SK-N-SH (cell line): ENCODE measurements at regions not wholly inside any gene's neighbourhood (a gene's known extent, or its start where the extent isn't known, plus 50 kb on each side); places are given as distances from the start of the nearest gene placed in this dataset.

Experiments used
- MEF2A ChIP-seq: IDR thresholded peaks from 2 replicates; pipeline ENCODE4 v1.4.0; 2012; ENCODE audit warnings: low read depth, borderline replicate concordance
- RXRA ChIP-seq: IDR thresholded peaks from 2 replicates; pipeline ENCODE4 v1.4.0; 2012; ENCODE audit warnings: low read depth, mild to moderate bottlenecking, borderline replicate concordance
- TF ChIP-seq, protein P1 (sequence below): IDR thresholded peaks from 2 replicates; pipeline ENCODE4 v1.4.0; 2012; ENCODE audit warnings: low read depth, borderline replicate concordance
- TF ChIP-seq, protein P2 (sequence below): fragments of 200-600 bp; sonication (generic); IDR thresholded peaks from 2 replicates; pipeline ENCODE4 v1.6.1; 2017; ENCODE audit warnings: antibody characterized with exemption, mild to moderate bottlenecking, moderate library complexity

DNA sequence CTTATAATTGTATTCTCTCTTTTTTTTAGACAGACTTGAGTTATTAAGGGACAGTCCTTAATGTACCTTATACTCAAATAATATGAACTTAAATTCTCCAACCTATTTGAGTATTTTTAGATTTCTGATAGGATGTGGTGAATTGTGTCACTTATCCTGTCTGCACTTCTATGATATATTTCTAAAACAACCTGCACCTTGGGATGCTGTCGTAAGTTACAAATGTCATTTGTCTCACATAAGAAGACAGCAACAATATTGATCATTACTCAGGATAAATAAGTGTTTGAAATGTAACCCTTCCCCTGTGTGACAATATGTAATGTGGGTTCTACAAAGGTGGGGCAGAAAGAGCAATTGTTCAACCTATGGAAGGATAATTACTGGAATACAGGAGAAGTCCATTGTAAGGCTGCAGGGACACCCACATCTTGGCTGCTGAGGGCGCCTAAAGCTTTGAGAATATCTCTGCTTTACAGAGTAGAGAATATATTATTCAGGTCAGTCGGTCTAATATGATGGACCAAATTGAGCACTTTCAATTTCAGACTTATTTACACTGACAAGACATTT is 236.9 kb upstream of the PRR20A start:
- TF ChIP-seq, protein P1, sequence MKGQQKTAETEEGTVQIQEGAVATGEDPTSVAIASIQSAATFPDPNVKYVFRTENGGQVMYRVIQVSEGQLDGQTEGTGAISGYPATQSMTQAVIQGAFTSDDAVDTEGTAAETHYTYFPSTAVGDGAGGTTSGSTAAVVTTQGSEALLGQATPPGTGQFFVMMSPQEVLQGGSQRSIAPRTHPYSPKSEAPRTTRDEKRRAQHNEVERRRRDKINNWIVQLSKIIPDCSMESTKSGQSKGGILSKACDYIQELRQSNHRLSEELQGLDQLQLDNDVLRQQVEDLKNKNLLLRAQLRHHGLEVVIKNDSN: no peak
- no peak for TF ChIP-seq MEF2A
- no peak for TF ChIP-seq RXRA
- TF ChIP-seq, protein P2, sequence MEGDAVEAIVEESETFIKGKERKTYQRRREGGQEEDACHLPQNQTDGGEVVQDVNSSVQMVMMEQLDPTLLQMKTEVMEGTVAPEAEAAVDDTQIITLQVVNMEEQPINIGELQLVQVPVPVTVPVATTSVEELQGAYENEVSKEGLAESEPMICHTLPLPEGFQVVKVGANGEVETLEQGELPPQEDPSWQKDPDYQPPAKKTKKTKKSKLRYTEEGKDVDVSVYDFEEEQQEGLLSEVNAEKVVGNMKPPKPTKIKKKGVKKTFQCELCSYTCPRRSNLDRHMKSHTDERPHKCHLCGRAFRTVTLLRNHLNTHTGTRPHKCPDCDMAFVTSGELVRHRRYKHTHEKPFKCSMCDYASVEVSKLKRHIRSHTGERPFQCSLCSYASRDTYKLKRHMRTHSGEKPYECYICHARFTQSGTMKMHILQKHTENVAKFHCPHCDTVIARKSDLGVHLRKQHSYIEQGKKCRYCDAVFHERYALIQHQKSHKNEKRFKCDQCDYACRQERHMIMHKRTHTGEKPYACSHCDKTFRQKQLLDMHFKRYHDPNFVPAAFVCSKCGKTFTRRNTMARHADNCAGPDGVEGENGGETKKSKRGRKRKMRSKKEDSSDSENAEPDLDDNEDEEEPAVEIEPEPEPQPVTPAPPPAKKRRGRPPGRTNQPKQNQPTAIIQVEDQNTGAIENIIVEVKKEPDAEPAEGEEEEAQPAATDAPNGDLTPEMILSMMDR: no peak
